GM23338 (cell line): ENCODE measurements at regions not wholly inside any gene's neighbourhood (a gene's known extent, or its start where the extent isn't known, plus 50 kb on each side); places are given as distances from the start of the nearest gene placed in this dataset.

ENCODE experiments used
- ATAC-seq: fragments of 200-7000 bp; cut with Tn5 transposase; 3 replicates; pipeline ENCODE4 v1.9.1; 2020
- DNase-seq: peaks from one replicate; pipeline ENCODE4 v3.0.0-alpha.2; 2015; ENCODE audit warnings: low spot score
- H2AFZ ChIP-seq: fragments of 200-600 bp; sonication (generic); 2 replicates; pipeline ENCODE4 v1.8.0; 2016; ENCODE audit warnings: antibody characterized with exemption, mild to moderate bottlenecking, moderate library complexity
- H3F3A ChIP-seq: fragments of 200-600 bp; sonication (generic); replicated peaks from 2 replicates; pipeline ENCODE4 v1.8.0; 2017; ENCODE audit warnings: antibody characterized with exemption, mixed run types, low read depth
- H3K27ac ChIP-seq: fragments of 200-600 bp; sonication (generic); 2 replicates; pipeline ENCODE4 v1.6.1; 2016; ENCODE audit warnings: low read depth
- H3K27me3 ChIP-seq: fragments of 200-600 bp; sonication (generic); 2 replicates; pipeline ENCODE4 v1.8.0; 2016; ENCODE audit warnings: mild to moderate bottlenecking, mixed run types, moderate library complexity; ENCODE audit not compliant: insufficient read depth
- H3K36me3 ChIP-seq: fragments of 200-600 bp; sonication (generic); 2 replicates; pipeline ENCODE4 v1.8.0; 2016; ENCODE audit warnings: mild to moderate bottlenecking; ENCODE audit not compliant: insufficient read depth
- H3K4me1 ChIP-seq: fragments of 200-600 bp; sonication (generic); 2 replicates; pipeline ENCODE4 v1.8.0; 2016; ENCODE audit warnings: mild to moderate bottlenecking, moderate library complexity; ENCODE audit not compliant: insufficient read depth
- H3K4me2 ChIP-seq: fragments of 200-600 bp; sonication (generic); 2 replicates; pipeline ENCODE4 v1.7.1; 2017; ENCODE audit warnings: mixed run types
- H3K4me3 ChIP-seq: fragments of 200-600 bp; sonication (generic); 2 replicates; pipeline ENCODE4 v1.6.1; 2016; ENCODE audit warnings: mixed run types
- H3K79me2 ChIP-seq: fragments of 200-600 bp; sonication (generic); replicated peaks from 2 replicates; pipeline ENCODE4 v1.8.0; 2017; ENCODE audit warnings: mild to moderate bottlenecking; ENCODE audit not compliant: insufficient read depth
- H3K9me2 ChIP-seq: fragments of 200-600 bp; sonication (generic); 2 replicates; pipeline ENCODE4 v1.8.0; 2017; ENCODE audit not compliant: insufficient read depth
- H4K20me1 ChIP-seq: fragments of 200-600 bp; sonication (generic); replicated peaks from 2 replicates; pipeline ENCODE4 v1.8.0; 2017; ENCODE audit warnings: mild to moderate bottlenecking; ENCODE audit not compliant: insufficient read depth
- H3K27ac Mint-ChIP-seq: 2 replicates; pipeline ENCODE4 v1.8.0; 2020; ENCODE audit warnings: inconsistent platforms, mild to moderate bottlenecking, moderate library complexity, mixed read lengths
- H3K27me3 Mint-ChIP-seq: 3 replicates; pipeline ENCODE4 v1.8.0; 2022; ENCODE audit warnings: low read depth, mild to moderate bottlenecking, moderate library complexity, mixed read lengths, inconsistent platforms; ENCODE audit not compliant: insufficient read depth, poor library complexity
- H3K36me3 Mint-ChIP-seq: 3 replicates; pipeline ENCODE4 v1.8.0; 2021; ENCODE audit warnings: low read depth, mild to moderate bottlenecking, inconsistent platforms, moderate library complexity, mixed read lengths
- H3K4me1 Mint-ChIP-seq: 3 replicates; pipeline ENCODE4 v1.8.0; 2020; ENCODE audit warnings: mild to moderate bottlenecking, inconsistent platforms, mixed read lengths
- H3K4me3 Mint-ChIP-seq: 3 replicates; pipeline ENCODE4 v1.8.0; 2021; ENCODE audit warnings: moderate library complexity, mild to moderate bottlenecking, inconsistent platforms, mixed read lengths
- H3K9me3 Mint-ChIP-seq: 3 replicates; pipeline ENCODE4 v1.8.0; 2020; ENCODE audit warnings: moderate library complexity, mild to moderate bottlenecking, inconsistent platforms, mixed read lengths
- CREB1 ChIP-seq: fragments of 250-450 bp; sonication (Bioruptor Pico); IDR thresholded peaks from 2 replicates; pipeline ENCODE4 v1.5.0; 2020; ENCODE audit warnings: low read depth, mild to moderate bottlenecking, moderate library complexity
- CTCF ChIP-seq, 2 experiments: fragments of 200-600 bp in 1 of 2; sonication (generic) in 1 of 2; conservative IDR thresholded peaks; 2 replicates each; pipeline versions ENCODE4 v1.5.1 to v1.6.1; 2016 to 2017; ENCODE audit warnings: antibody characterized with exemption in 2 of 2, low read depth in 2 of 2, mild to moderate bottlenecking in 2 of 2, moderate library complexity in 1 of 2
- EZH2 ChIP-seq: fragments of 200-600 bp; sonication (generic); IDR thresholded peaks from one replicate; pipeline ENCODE4 v1.8.0; 2017; ENCODE audit warnings: antibody characterized with exemption, mild to moderate bottlenecking, low read depth; ENCODE audit not compliant: unreplicated experiment
- EZH2phosphoT487 ChIP-seq: fragments of 200-600 bp; sonication (generic); IDR thresholded peaks from one replicate; pipeline ENCODE4 v1.8.1; 2018; ENCODE audit warnings: antibody characterized with exemption; ENCODE audit not compliant: unreplicated experiment
- JUNB ChIP-seq: IDR thresholded peaks from one replicate; pipeline ENCODE4 v1.6.1; 2016; ENCODE audit warnings: antibody characterized with exemption; ENCODE audit not compliant: unreplicated experiment
- NANOG ChIP-seq: IDR thresholded peaks from 2 replicates; pipeline ENCODE4 v1.6.1; 2016; ENCODE audit warnings: antibody characterized with exemption, borderline replicate concordance
- POLR2AphosphoS5 ChIP-seq: IDR thresholded peaks from 2 replicates; pipeline ENCODE4 v1.6.1; 2016; ENCODE audit warnings: antibody characterized with exemption, low read depth
- STAT1 ChIP-seq: IDR thresholded peaks from one replicate; pipeline ENCODE4 v1.6.1; 2016; ENCODE audit warnings: antibody characterized with exemption; ENCODE audit not compliant: unreplicated experiment
- ZNF114 ChIP-seq: fragments of 250-450 bp; sonication (Bioruptor Pico); IDR thresholded peaks from 2 replicates; pipeline ENCODE4 v1.5.0; 2020; ENCODE audit warnings: mild to moderate bottlenecking, moderate library complexity
- TF ChIP-seq, protein P1 (sequence below): fragments of 250-450 bp; sonication (Bioruptor Pico); IDR thresholded peaks from 2 replicates; pipeline ENCODE4 v1.5.0; 2020; ENCODE audit warnings: mild to moderate bottlenecking, moderate library complexity
- TF ChIP-seq, protein P2 (sequence below): IDR thresholded peaks from 2 replicates; pipeline ENCODE4 v1.6.1; 2016; ENCODE audit warnings: antibody characterized with exemption

DNA sequence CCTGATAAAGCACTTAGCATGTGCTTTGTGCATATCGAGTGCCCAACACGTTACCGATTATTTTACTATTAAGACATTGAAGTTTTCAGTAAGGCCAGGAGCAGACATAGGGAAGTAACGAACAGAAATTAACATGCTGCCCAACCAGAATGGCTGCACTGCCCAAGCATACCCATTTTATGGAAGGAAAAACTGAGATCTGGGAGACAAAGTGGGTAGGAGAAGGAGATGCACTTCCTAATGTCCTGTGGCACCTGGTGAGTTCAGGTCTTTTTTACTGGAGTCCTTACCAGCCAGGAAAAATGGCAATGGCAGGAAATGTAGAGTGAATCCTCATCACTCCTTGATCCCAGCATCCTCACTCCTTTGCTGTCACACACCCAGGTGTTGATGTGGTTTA lies 768.5 kb downstream of the MED13L start:
- Histone ChIP-seq H3F3A (no peaks in the 10 kb centered on the region), H4K20me1 (no peaks in the 10 kb centered on the region), H3K27ac (no peak overlapping the region), H3K4me2 (0 out of 2 replicates have a peak overlapping the region, but pooled peaks have one; percentile 55), H3K9me2 (peaks cover 4% of the 10 kb centered on the region), H3K36me3 (no peaks in the 10 kb centered on the region), H3K27me3 (peaks cover 22% of the 10 kb centered on the region), H3K4me1 (peaks cover 47% of the 10 kb centered on the region), H3K79me2 (no peaks in the 10 kb centered on the region), H2AFZ (no peak overlapping the region), H3K4me3 (no peak overlapping the region)
- peaks cover 8% of the 10 kb centered on the region; the same call in 2 of the 3 replicates for H3K36me3 Mint-ChIP-seq
- TF ChIP-seq STAT1 (no peak), CTCF (conservative IDR thresholded peaks at IDR 0.05; ENCODE audit: low read depth in 2 of 2) (no peak), POLR2AphosphoS5 (no peak), ZNF114 (no peak), JUNB (no peak), NANOG (no peak), EZH2phosphoT487 (no peak), CREB1 (CRISPR knock-in tag) (no peak), EZH2 (no peak)
- TF ChIP-seq, protein P1, sequence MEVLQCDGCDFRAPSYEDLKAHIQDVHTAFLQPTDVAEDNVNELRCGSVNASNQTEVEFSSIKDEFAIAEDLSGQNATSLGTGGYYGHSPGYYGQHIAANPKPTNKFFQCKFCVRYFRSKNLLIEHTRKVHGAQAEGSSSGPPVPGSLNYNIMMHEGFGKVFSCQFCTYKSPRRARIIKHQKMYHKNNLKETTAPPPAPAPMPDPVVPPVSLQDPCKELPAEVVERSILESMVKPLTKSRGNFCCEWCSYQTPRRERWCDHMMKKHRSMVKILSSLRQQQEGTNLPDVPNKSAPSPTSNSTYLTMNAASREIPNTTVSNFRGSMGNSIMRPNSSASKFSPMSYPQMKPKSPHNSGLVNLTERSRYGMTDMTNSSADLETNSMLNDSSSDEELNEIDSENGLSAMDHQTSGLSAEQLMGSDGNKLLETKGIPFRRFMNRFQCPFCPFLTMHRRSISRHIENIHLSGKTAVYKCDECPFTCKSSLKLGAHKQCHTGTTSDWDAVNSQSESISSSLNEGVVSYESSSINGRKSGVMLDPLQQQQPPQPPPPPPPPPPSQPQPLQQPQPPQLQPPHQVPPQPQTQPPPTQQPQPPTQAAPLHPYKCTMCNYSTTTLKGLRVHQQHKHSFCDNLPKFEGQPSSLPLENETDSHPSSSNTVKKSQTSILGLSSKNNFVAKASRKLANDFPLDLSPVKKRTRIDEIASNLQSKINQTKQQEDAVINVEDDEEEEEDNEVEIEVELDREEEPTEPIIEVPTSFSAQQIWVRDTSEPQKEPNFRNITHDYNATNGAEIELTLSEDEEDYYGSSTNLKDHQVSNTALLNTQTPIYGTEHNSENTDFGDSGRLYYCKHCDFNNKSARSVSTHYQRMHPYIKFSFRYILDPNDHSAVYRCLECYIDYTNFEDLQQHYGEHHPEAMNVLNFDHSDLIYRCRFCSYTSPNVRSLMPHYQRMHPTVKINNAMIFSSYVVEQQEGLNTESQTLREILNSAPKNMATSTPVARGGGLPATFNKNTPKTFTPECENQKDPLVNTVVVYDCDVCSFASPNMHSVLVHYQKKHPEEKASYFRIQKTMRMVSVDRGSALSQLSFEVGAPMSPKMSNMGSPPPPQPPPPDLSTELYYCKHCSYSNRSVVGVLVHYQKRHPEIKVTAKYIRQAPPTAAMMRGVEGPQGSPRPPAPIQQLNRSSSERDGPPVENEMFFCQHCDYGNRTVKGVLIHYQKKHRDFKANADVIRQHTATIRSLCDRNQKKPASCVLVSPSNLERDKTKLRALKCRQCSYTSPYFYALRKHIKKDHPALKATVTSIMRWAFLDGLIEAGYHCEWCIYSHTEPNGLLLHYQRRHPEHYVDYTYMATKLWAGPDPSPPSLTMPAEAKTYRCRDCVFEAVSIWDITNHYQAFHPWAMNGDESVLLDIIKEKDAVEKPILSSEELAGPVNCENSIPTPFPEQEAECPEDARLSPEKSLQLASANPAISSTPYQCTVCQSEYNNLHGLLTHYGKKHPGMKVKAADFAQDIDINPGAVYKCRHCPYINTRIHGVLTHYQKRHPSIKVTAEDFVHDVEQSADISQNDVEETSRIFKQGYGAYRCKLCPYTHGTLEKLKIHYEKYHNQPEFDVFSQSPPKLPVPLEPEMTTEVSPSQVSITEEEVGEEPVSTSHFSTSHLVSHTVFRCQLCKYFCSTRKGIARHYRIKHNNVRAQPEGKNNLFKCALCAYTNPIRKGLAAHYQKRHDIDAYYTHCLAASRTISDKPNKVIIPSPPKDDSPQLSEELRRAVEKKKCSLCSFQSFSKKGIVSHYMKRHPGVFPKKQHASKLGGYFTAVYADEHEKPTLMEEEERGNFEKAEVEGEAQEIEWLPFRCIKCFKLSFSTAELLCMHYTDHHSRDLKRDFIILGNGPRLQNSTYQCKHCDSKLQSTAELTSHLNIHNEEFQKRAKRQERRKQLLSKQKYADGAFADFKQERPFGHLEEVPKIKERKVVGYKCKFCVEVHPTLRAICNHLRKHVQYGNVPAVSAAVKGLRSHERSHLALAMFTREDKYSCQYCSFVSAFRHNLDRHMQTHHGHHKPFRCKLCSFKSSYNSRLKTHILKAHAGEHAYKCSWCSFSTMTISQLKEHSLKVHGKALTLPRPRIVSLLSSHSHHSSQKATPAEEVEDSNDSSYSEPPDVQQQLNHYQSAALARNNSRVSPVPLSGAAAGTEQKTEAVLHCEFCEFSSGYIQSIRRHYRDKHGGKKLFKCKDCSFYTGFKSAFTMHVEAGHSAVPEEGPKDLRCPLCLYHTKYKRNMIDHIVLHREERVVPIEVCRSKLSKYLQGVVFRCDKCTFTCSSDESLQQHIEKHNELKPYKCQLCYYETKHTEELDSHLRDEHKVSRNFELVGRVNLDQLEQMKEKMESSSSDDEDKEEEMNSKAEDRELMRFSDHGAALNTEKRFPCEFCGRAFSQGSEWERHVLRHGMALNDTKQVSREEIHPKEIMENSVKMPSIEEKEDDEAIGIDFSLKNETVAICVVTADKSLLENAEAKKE (CRISPR knock-in tag) = no peak
- TF ChIP-seq, protein P2, sequence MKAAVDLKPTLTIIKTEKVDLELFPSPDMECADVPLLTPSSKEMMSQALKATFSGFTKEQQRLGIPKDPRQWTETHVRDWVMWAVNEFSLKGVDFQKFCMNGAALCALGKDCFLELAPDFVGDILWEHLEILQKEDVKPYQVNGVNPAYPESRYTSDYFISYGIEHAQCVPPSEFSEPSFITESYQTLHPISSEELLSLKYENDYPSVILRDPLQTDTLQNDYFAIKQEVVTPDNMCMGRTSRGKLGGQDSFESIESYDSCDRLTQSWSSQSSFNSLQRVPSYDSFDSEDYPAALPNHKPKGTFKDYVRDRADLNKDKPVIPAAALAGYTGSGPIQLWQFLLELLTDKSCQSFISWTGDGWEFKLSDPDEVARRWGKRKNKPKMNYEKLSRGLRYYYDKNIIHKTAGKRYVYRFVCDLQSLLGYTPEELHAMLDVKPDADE = no peak
- no peak for ATAC-seq
- no peak overlapping the region for H3K4me3 Mint-ChIP-seq
- H3K27ac Mint-ChIP-seq = no peak overlapping the region
- H3K9me3 Mint-ChIP-seq = peaks cover 13% of the 10 kb centered on the region
- peaks cover 55% of the 10 kb centered on the region for H3K4me1 Mint-ChIP-seq
- no peak for DNase-seq
- peaks cover 29% of the 10 kb centered on the region for H3K27me3 Mint-ChIP-seq
